ENCODE measurements at regions not wholly inside any gene's neighbourhood (a gene's known extent, or its start where the extent isn't known, plus 50 kb on each side); places are given as distances from the start of the nearest gene placed in this dataset.

DNA sequence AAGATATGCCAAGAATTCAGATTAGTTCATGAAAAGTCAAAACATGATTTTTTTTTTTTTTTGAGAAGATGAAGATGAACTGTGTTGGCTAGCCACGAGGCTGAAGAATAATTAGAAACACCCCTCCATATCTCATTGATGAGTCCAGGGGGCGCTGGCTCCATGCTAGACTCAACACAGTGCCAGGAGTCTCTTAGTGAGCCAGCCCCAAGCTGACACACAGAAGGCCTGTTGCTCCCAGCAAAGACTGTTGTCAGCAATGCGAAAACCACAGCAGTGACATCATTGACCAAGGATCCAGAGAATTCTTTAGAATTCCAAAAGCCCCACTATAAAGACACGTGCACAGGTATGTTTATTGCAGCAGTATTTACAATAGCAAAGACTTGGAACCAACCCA lies 185.2 kb downstream of the ANXA2 start:
- H3K4me3 ChIP-seq (ENCODE audit: low read depth, low read length): no peak overlapping the region
- TF ChIP-seq, protein P1, sequence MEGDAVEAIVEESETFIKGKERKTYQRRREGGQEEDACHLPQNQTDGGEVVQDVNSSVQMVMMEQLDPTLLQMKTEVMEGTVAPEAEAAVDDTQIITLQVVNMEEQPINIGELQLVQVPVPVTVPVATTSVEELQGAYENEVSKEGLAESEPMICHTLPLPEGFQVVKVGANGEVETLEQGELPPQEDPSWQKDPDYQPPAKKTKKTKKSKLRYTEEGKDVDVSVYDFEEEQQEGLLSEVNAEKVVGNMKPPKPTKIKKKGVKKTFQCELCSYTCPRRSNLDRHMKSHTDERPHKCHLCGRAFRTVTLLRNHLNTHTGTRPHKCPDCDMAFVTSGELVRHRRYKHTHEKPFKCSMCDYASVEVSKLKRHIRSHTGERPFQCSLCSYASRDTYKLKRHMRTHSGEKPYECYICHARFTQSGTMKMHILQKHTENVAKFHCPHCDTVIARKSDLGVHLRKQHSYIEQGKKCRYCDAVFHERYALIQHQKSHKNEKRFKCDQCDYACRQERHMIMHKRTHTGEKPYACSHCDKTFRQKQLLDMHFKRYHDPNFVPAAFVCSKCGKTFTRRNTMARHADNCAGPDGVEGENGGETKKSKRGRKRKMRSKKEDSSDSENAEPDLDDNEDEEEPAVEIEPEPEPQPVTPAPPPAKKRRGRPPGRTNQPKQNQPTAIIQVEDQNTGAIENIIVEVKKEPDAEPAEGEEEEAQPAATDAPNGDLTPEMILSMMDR (IDR thresholded peaks at IDR 0.05; ENCODE audit: low read depth, low read length): no peak

DNA sequence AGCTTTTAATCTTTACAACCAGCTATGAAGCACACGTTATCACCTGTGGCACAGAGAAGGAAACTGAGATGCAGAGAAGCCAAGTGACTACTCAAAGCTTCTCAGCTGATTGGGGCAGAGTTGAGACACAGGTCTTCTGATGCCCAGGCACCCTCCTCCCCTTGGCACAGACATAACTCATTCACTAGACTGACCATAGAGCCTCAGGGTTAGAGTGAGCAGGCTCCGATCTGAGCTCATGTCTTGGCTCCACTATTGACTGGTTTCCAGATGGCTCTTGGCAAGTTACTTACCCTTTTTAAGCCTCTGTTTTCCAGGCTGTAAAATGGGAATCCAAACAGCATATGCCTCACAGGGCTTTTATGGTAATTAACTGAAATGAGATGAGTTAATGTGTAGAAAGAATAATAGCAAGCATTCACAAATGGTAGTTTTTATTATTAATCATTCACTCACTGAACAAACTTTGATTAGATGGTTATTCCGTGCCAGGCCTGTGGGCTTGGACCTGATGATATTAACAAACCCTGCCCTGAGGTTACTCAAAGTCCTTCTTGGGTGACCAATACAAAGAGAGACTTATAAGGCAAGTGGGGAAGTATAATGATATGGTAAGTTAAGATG lies 184.3 kb downstream of the ANXA2 start:
- TF ChIP-seq, protein P1 (IDR thresholded peaks at IDR 0.05; ENCODE audit: low read depth, low read length): no peak

DNA sequence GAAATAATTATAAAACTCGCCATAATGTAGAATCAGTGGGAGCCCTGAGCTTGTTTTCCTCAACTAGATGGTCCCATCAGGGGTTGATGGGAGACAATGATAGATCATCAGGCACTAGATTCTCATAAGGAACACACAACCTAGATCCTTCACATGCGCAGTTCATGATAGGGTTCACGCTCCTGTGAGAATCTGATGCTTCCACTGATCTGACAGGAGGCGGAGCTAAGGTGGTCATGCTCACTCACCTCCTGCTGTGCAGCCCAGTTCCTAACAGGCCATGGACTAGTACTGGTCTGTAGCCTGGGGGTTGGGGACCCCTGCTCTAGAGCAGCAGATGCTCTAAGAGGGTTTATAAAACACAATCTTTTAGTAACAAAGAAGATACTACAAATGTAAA lies 183.6 kb downstream of the ANXA2 start:
- TF ChIP-seq, protein P1 (IDR thresholded peaks at IDR 0.05; ENCODE audit: low read depth, low read length): no peak
- H3K4me3 ChIP-seq (ENCODE audit: low read depth, low read length): no peak overlapping the region

More for the DNA sequence above, 184.3 kb downstream of the ANXA2 start:
- no peak overlapping the region for H3K4me3 ChIP-seq (ENCODE audit: low read depth, low read length)

DNA sequence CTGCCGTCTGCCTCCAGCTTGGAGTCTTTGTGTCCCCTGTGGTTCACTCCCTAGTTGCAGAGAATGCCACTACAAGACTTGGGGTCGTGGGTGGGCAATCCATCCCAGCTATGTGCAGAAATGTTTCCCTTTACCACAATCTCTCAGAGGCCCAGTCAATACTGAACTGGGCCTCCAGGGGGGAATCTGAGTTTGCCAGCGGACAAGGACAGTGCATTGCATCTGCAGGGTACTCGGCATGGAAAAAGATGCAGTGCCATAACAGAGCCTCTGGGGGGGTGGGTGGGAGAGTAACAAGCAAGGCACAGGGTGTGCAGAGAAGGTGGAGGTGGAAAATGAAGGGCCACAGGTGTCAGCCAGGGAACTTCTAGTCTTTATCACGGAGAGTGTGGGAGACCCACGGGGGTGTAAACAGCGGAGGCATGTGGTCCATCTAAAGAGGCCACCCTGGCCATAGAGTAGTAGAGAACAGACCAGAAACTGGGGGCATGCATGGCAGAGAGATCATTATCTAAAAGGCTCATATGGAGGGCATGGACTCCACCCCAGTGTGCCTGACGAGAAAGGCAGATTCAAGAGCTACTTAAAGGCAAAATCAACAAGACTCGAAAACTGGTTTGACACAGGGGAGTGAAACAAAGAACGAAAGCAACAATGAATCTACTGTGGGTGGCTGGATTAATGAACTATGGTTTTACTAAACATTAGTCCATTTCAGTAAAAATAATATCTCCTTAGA lies 182.4 kb downstream of the ANXA2 start:
- H3K4me3 ChIP-seq (ENCODE audit: low read depth, low read length): no peak overlapping the region
- TF ChIP-seq, protein P1 (IDR thresholded peaks at IDR 0.05; ENCODE audit: low read depth, low read length): no peak

DNA sequence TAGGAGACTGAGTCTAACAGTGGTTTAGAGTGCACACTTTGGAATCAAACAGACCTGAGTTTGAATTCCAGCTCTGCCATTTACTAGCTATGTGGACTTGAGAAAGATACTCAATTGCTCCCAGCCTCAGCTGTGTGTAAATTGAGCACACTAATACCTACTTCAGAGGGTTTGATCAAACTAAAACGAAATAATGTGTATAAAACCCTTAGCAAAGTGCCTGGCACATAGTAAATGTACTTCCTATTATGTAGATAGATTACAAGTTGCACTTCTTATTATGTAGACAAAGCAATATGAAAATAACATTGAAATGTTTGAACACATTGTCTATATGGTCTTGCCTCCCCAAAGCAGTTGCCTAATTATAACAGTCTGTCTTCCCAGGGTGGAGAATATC lies 180.6 kb downstream of the ANXA2 start:
- TF ChIP-seq, protein P1 (IDR thresholded peaks at IDR 0.05; ENCODE audit: low read depth, low read length): no peak
- no peak overlapping the region for H3K4me3 ChIP-seq (ENCODE audit: low read depth, low read length)

DNA sequence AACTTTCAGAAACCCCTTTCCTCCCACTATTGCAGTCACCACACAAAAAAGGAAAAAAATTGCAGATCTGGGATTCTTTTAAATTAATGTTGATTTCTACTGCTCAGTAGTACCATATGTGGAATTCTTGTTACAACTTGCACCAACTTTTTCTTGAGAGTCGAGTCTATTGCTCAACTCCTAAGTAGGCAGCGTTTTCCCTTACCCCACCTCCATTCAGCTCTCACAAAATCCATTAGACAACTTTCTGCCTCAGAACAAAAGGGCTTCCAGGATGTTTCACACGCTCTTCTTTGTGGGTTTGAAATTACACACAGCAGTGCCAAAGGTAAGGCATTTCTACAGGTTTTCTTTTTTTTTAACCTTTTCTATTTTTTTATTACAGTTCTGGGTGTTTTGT lies 179.5 kb downstream of the ANXA2 start:
- TF ChIP-seq, protein P1 (IDR thresholded peaks at IDR 0.05; ENCODE audit: low read depth, low read length): no peak
- H3K4me3 ChIP-seq (ENCODE audit: low read depth, low read length): no peak overlapping the region

DNA sequence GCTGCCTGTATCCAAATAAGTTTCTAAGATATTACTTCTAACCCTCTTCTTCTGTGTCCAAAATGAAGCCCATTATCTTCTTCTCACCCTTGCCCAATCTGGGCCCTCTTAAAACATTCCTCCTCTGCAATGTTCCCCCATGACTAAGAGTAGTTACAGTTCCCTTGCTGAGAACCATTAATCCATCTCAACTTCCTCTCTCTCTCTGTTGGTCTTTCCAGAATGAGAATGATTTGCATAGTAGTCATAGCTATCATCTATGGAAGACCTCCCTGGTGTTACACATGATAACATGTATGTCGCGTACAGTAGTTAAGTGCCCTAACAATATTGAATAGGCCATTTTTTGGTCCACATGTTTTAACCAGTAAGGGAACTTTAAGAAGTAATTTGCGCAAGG lies 177.9 kb downstream of the ANXA2 start:
- no peak overlapping the region for H3K4me3 ChIP-seq (ENCODE audit: low read depth, low read length)
- TF ChIP-seq, protein P1 (IDR thresholded peaks at IDR 0.05; ENCODE audit: low read depth, low read length): no peak
